HG03139 (cell line): ENCODE measurements at regions not wholly inside any gene's neighbourhood (a gene's known extent, or its start where the extent isn't known, plus 50 kb on each side); places are given as distances from the start of the nearest gene placed in this dataset.

Experiments used
- ATAC-seq: cut with Tn5 transposase; IDR thresholded peaks from one replicate; pipeline ENCODE4 v1.9.1; 2021; ENCODE audit not compliant: unreplicated experiment

GRCh38 chr3:95965704-95966336 is 848.6 kb upstream of the EPHA6 start:
- ATAC-seq: no peak

- no peak for ATAC-seq
These were observed 842.8 kb upstream of the EPHA6 start for GRCh38 chr3:95971573-95971972.

GRCh38 chr3:95994338-95994737 is 820.1 kb upstream of the EPHA6 start:
- ATAC-seq: no peak

GRCh38 chr3:96000966-96001365 is 813.4 kb upstream of the EPHA6 start:
- ATAC-seq: no peak

- no peak for ATAC-seq
These were observed 806.7 kb upstream of the EPHA6 start for GRCh38 chr3:96007650-96008195.

- no peak for ATAC-seq
These were observed 801.5 kb upstream of the EPHA6 start for GRCh38 chr3:96012939-96013338.

GRCh38 chr3:96017556-96017955 is 796.8 kb upstream of the EPHA6 start:
- no peak for ATAC-seq

GRCh38 chr3:96022676-96023075 is 791.7 kb upstream of the EPHA6 start:
- ATAC-seq: no peak

GRCh38 chr3:96027718-96028117 is 786.7 kb upstream of the EPHA6 start:
- ATAC-seq: no peak

- ATAC-seq: no peak
These were observed 774.8 kb upstream of the EPHA6 start for GRCh38 chr3:96039632-96040031.

- ATAC-seq: no peak
These were observed 755.1 kb upstream of the EPHA6 start for GRCh38 chr3:96059301-96059700.

GRCh38 chr3:96069065-96069464 is 745.3 kb upstream of the EPHA6 start:
- no peak for ATAC-seq

GRCh38 chr3:96070678-96071077 is 743.7 kb upstream of the EPHA6 start:
- ATAC-seq: no peak

GRCh38 chr3:96071097-96071496 is 743.3 kb upstream of the EPHA6 start:
- no peak for ATAC-seq

- ATAC-seq: no peak
These were observed 742.2 kb upstream of the EPHA6 start for GRCh38 chr3:96072226-96072625.

GRCh38 chr3:96083610-96084009 is 730.8 kb upstream of the EPHA6 start:
- no peak for ATAC-seq

- ATAC-seq: no peak
These were observed 728.4 kb upstream of the EPHA6 start for GRCh38 chr3:96086018-96086417.

GRCh38 chr3:96101006-96101560 is 713.3 kb upstream of the EPHA6 start:
- no peak for ATAC-seq

- no peak for ATAC-seq
These were observed 707.7 kb upstream of the EPHA6 start for GRCh38 chr3:96106701-96107100.
